PC-3 (cell line): ENCODE measurements at regions not wholly inside any gene's neighbourhood (a gene's known extent, or its start where the extent isn't known, plus 50 kb on each side); places are given as distances from the start of the nearest gene placed in this dataset.

Source experiments
- ATAC-seq: fragments of 200-7000 bp; cut with Tn5 transposase; 2 replicates; pipeline ENCODE4 v1.9.1; 2020; ENCODE audit warnings: mild to moderate bottlenecking, moderate library complexity
- BruUV-seq: library from RNA; stranded (reverse); fragments of 400-500 nt; replicated peaks from 2 replicates; lab custom pipeline; 2021; lab: Mats Ljungman, UMichigan
- CTCF ChIA-PET: fragments of 300-600 bp; sonication (Branson Sonifier 250); formaldehyde crosslinking; loops from one replicate; lab custom pipeline; 2022; ENCODE audit warnings: antibody characterized with exemption; lab: Charles Lee
- POLR2A ChIA-PET: fragments of 300-600 bp; sonication (Branson Sonifier 250); formaldehyde crosslinking; loops from one replicate; lab custom pipeline; 2022; ENCODE audit warnings: antibody characterized with exemption; ENCODE audit not compliant: unreplicated experiment; lab: Charles Lee
- DNase-seq: peaks from one replicate; pipeline ENCODE4 v3.0.0-alpha.2; 2015
- H2AFZ ChIP-seq: fragments of 300-600 bp; sonication (generic); 2 replicates; pipeline ENCODE4 v1.6.0; 2016; ENCODE audit warnings: antibody characterized with exemption, low read length
- H3F3A ChIP-seq: fragments of 300-600 bp; sonication (generic); one replicate; pipeline ENCODE4 v1.6.0; 2017; ENCODE audit warnings: antibody characterized with exemption, low read length, control low read depth, mild to moderate bottlenecking; ENCODE audit not compliant: unreplicated experiment
- H3K27ac ChIP-seq: fragments of 300-600 bp; sonication (generic); 2 replicates; pipeline ENCODE4 v1.5.1; 2016; ENCODE audit warnings: mild to moderate bottlenecking, low read length
- H3K27me3 ChIP-seq: fragments of 300-600 bp; sonication (generic); 2 replicates; pipeline ENCODE4 v1.6.1; 2016; ENCODE audit warnings: low read length, mixed read lengths
- H3K36me3 ChIP-seq: fragments of 300-600 bp; sonication (generic); 2 replicates; pipeline ENCODE4 v1.6.1; 2016; ENCODE audit warnings: low read depth, mixed run types, low read length, mixed read lengths
- H3K4me1 ChIP-seq: fragments of 300-600 bp; sonication (generic); 2 replicates; pipeline ENCODE4 v1.5.1; 2016; ENCODE audit warnings: low read length; ENCODE audit not compliant: insufficient read depth
- H3K4me2 ChIP-seq: fragments of 300-600 bp; sonication (generic); 2 replicates; pipeline ENCODE4 v1.6.0; 2016; ENCODE audit warnings: low read length
- H3K4me3 ChIP-seq: fragments of 300-600 bp; sonication (generic); 2 replicates; pipeline ENCODE4 v1.5.1; 2016; ENCODE audit warnings: mild to moderate bottlenecking, low read length, mixed read lengths
- H3K79me2 ChIP-seq: fragments of 300-600 bp; sonication (generic); 2 replicates; pipeline ENCODE4 v1.6.1; 2017; ENCODE audit warnings: low read length, mixed read lengths
- H3K9ac ChIP-seq: fragments of 300-600 bp; sonication (generic); 2 replicates; pipeline ENCODE4 v1.6.0; 2016; ENCODE audit warnings: mild to moderate bottlenecking, low read length
- H3K9me2 ChIP-seq: fragments of 300-600 bp; sonication (generic); replicated peaks from 2 replicates; pipeline ENCODE4 v1.6.1; 2016; ENCODE audit warnings: mixed run types, low read length, mixed read lengths
- H3K9me3 ChIP-seq: fragments of 300-600 bp; sonication (generic); 2 replicates; pipeline ENCODE4 v1.6.1; 2016; ENCODE audit warnings: low read length, mixed read lengths
- H4K20me1 ChIP-seq: fragments of 300-600 bp; sonication (generic); 2 replicates; pipeline ENCODE4 v1.6.1; 2016; ENCODE audit warnings: low read length, mixed read lengths
- EZH2 ChIP-seq: fragments of 300-600 bp; sonication (generic); IDR thresholded peaks from one replicate; pipeline ENCODE4 v1.6.1; 2017; ENCODE audit warnings: antibody characterized with exemption, mild to moderate bottlenecking, low read length; ENCODE audit not compliant: unreplicated experiment
- EZH2phosphoT487 ChIP-seq: fragments of 300-600 bp; sonication (generic); IDR thresholded peaks from 2 replicates; pipeline ENCODE4 v1.6.1; 2018; ENCODE audit warnings: mild to moderate bottlenecking, antibody characterized with exemption, low read length, borderline replicate concordance
- intact Hi-C: fragments of 100-400 bp; cut with micrococcal nuclease; formaldehyde crosslinking; loops from 2 replicates; pipeline ENCODE4 v1.9.0; 2023
- TF ChIP-seq, protein P1 (sequence below): fragments of 300-600 bp; sonication (generic); conservative IDR thresholded peaks from 2 replicates; pipeline ENCODE4 v1.5.1; 2017; ENCODE audit warnings: antibody characterized with exemption, low read depth, mild to moderate bottlenecking, low read length

DNA sequence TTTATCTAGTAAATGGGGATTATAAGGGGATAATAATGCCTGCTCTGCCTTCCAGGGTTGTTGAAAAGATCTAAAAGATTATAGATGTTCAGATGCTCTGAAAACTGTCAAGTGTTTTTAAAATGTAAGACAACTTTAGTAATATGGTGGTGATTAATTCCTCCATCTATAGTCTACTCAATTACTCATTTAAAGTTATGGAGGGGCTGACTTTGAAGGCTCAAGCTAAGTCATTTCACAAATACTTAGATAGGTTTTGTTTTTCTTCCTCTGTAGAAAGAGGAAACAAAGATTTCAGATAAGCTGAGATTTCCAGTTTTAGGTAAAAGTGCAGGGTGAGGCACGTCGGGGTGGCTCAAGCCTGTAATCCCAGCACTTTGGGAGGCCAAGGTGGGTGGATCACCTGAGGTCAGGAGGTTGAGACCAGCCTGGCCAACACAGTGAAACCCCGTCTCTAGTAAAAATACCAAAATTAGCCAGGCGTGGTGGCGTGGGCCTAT is 50.5 kb upstream of the PIM1 start:
- no peak for ATAC-seq
- ChIA-PET CTCF (no interaction called here), POLR2A (interaction anchor here (0.6 kb wide), 1 partner anchor 14 kb away, joined by 3 read pairs; no protein-coding TSS in a partner anchor)
- Histone ChIP-seq H2AFZ (no peak overlapping the region), H3K4me1 (no peaks in the 10 kb centered on the region), H3K4me2 (no peak overlapping the region), H3F3A (no peaks in the 10 kb centered on the region), H3K27me3 (no peaks in the 10 kb centered on the region), H3K4me3 (no peak overlapping the region), H4K20me1 (no peaks in the 10 kb centered on the region), H3K9ac (no peak overlapping the region), H3K79me2 (no peaks in the 10 kb centered on the region), H3K9me2 (no peaks in the 10 kb centered on the region), H3K27ac (no peak overlapping the region), H3K9me3 (no peaks in the 10 kb centered on the region), H3K36me3 (no peaks in the 10 kb centered on the region)
- no peak for TF ChIP-seq EZH2
- TF ChIP-seq, protein P1, sequence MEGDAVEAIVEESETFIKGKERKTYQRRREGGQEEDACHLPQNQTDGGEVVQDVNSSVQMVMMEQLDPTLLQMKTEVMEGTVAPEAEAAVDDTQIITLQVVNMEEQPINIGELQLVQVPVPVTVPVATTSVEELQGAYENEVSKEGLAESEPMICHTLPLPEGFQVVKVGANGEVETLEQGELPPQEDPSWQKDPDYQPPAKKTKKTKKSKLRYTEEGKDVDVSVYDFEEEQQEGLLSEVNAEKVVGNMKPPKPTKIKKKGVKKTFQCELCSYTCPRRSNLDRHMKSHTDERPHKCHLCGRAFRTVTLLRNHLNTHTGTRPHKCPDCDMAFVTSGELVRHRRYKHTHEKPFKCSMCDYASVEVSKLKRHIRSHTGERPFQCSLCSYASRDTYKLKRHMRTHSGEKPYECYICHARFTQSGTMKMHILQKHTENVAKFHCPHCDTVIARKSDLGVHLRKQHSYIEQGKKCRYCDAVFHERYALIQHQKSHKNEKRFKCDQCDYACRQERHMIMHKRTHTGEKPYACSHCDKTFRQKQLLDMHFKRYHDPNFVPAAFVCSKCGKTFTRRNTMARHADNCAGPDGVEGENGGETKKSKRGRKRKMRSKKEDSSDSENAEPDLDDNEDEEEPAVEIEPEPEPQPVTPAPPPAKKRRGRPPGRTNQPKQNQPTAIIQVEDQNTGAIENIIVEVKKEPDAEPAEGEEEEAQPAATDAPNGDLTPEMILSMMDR, result no peak
- TF ChIP-seq EZH2phosphoT487, result no peak
- intact Hi-C loops, result no loop called here
- DNase-seq, result no peak
- BruUV-seq, result no TSS peak
